ENCODE measurements at regions not wholly inside any gene's neighbourhood (a gene's known extent, or its start where the extent isn't known, plus 50 kb on each side); places are given as distances from the start of the nearest gene placed in this dataset.

- TF ChIP-seq CTCF (IDR thresholded peaks at IDR 0.05; ENCODE audit: borderline replicate concordance, extremely low read depth, low read length, poor library complexity, severe bottlenecking) (no peak), EZH2 (IDR thresholded peaks at IDR 0.05; ENCODE audit: borderline replicate concordance, low read depth, low read length, severe bottlenecking) (no peak)
Measured at GRCh38 chr5:82358457-82358856, 80.3 kb upstream of the RPS23 start.

Measured in DND-41 (cell line).